Parathyroid adenoma (tissue), 2 donors: ENCODE measurements at regions not wholly inside any gene's neighbourhood (a gene's known extent, or its start where the extent isn't known, plus 50 kb on each side); places are given as distances from the start of the nearest gene placed in this dataset.

ENCODE experiments used
- H2AFZ ChIP-seq: fragments of 300-600 bp; sonication (generic); one replicate; pipeline ENCODE4 v1.7.0; 2017; ENCODE audit warnings: antibody characterized with exemption, mild to moderate bottlenecking
- H3K27ac ChIP-seq: fragments of 300-600 bp; sonication (generic); one replicate; pipeline ENCODE4 v1.7.0; 2017
- H3K27me3 ChIP-seq: fragments of 300-600 bp; sonication (generic); one replicate; pipeline ENCODE4 v1.7.0; 2017; ENCODE audit warnings: low read length; ENCODE audit not compliant: control insufficient read depth, insufficient read depth
- H3K36me3 ChIP-seq: fragments of 300-600 bp; sonication (generic); one replicate; pipeline ENCODE4 v1.7.0; 2017; ENCODE audit warnings: low read length; ENCODE audit not compliant: control insufficient read depth, insufficient read depth
- H3K4me1 ChIP-seq: fragments of 300-600 bp; sonication (generic); one replicate; pipeline ENCODE4 v1.7.0; 2017; ENCODE audit warnings: control low read depth
- H3K4me2 ChIP-seq: fragments of 300-600 bp; sonication (generic); one replicate; pipeline ENCODE4 v1.7.0; 2017; ENCODE audit warnings: low read length
- H3K4me3 ChIP-seq: fragments of 300-600 bp; sonication (generic); one replicate; pipeline ENCODE4 v1.7.0; 2017; ENCODE audit warnings: low read depth, low read length
- H3K79me2 ChIP-seq: fragments of 300-600 bp; sonication (generic); one replicate; pipeline ENCODE4 v1.7.0; 2017; ENCODE audit warnings: control low read depth
- H3K9ac ChIP-seq: fragments of 300-600 bp; sonication (generic); one replicate; pipeline ENCODE4 v1.7.0; 2017; ENCODE audit warnings: mild to moderate bottlenecking
- H3K9me3 ChIP-seq: fragments of 300-600 bp; sonication (generic); one replicate; pipeline ENCODE4 v1.7.0; 2017; ENCODE audit warnings: low read length; ENCODE audit not compliant: control insufficient read depth
- CTCF ChIP-seq: fragments of 300-600 bp; sonication (generic); IDR thresholded peaks from one replicate; pipeline ENCODE4 v1.7.0; 2017; ENCODE audit warnings: antibody characterized with exemption, mild to moderate bottlenecking
- donor health status: primary hyperparathyroidism.

DNA sequence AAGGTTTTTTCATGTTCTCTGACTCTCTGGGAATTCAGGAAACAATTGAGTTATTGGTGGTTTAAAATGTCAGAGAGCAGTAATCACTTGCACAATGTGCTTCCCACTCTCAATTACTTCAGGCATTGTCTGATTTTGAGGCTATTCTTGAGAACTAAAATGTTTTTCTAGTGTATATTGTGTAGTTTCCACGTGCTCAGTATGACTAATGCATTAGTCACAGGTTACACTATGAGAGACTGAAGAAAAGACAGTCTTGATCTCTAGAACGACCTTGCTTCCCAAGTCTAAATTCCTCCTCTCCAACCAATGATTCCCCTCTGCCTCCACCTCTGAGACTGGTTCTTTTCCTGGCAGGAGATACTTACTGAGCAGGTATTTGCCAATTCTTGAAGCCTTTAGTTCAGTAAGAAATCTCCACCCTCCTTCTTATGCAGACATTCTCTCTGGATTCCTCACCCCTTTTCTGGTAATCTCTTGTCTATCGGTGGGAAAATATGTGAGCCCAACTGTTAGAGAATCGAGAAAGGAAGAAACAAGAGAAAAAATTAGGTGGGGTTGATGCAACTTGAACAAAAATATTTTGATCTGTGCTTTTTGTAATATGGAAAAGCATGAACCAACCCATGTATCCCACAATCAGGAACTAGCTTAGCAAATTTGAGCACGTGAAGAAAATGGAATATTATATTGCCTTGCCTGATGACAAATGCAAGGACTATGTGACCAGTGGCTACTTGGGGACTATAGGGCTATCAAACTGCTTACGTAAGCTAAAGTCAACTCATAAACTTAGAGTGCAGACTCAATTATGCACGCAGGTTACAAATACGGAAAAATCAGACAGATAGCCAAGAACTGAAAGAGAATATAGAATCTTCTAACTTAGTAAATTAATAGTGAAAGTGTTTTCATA lies 61.1 kb upstream of the SLC22A16 start:
- Histone ChIP-seq H3K27me3 (no peaks in the 10 kb centered on the region), H3K4me1 (no peaks in the 10 kb centered on the region), H3K79me2 (no peaks in the 10 kb centered on the region), H2AFZ (no peak overlapping the region), H3K4me2 (no peak overlapping the region), H3K9ac (no peak overlapping the region), H3K9me3 (no peaks in the 10 kb centered on the region), H3K4me3 (no peak overlapping the region), H3K36me3 (no peaks in the 10 kb centered on the region), H3K27ac (no peak overlapping the region)
- TF ChIP-seq CTCF: no peak

DNA sequence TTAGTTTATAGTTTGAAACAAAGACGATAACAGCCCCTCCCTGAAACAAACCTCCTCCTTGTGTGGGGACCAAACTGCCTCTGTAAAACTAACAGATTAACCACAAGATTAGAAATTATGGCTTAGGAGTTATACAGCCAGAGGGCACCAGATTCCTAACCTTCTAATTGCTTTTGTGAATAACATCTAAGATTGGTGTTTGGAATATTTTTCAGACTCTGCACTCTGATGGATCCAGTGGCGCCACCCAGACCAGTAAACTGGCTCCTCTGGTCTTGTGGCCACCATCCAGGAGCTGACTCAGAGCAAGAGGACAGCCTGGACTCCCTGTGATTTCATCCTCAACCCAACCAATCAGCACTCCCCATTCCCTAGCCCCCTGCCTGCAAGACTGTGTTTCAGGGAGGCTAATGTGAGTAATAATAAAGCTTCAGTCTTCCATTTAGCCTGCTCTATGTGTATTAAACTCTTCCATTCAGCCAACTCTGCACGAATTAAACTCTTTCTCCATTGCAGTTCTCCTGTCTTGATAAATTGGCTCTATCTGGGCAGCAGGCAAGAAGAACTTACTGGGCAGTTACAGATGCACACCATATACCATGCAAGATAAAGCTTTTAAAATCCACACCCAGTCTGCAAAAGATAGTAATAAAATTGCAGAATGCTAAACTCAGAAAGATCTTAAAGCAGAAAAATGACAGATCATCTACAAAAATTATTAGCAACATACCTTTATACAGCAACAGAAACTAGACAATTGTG lies 58.5 kb upstream of the SLC22A16 start:
- no peaks in the 10 kb centered on the region for H3K4me1 ChIP-seq
- H3K27me3 ChIP-seq: no peaks in the 10 kb centered on the region
- TF ChIP-seq CTCF: no peak
- no peaks in the 10 kb centered on the region for H3K36me3 ChIP-seq
- H3K9ac ChIP-seq: no peak overlapping the region
- no peak overlapping the region for H3K27ac ChIP-seq
- H3K4me2 ChIP-seq: no peak overlapping the region
- H3K4me3 ChIP-seq: no peak overlapping the region
- no peaks in the 10 kb centered on the region for H3K9me3 ChIP-seq
- H3K79me2 ChIP-seq: no peaks in the 10 kb centered on the region
- no peak overlapping the region for H2AFZ ChIP-seq

DNA sequence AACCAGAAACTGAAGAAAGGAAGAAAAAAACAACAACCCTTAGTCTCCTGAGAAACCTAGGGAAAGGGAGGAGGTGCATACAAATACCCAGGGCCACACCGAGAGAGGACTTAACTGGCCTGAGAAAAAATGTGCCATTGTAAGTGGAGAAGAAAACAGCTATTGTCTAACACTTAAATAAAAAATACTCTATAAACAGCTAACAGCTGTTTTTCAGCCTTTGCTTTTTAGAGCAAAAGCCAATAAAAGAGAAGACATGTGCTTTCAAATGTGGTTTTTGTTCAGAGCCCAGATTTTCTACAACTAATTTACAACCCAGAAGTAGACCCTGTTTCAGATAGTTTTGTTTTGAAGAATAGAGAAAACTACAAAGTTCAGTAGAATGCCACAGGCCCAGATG lies 56.0 kb upstream of the SLC22A16 start:
- Histone ChIP-seq H3K36me3 (no peaks in the 10 kb centered on the region), H3K4me3 (no peak overlapping the region), H3K9ac (no peak overlapping the region), H2AFZ (no peak overlapping the region), H3K27ac (no peak overlapping the region), H3K4me2 (no peak overlapping the region), H3K9me3 (no peaks in the 10 kb centered on the region), H3K4me1 (no peaks in the 10 kb centered on the region), H3K79me2 (no peaks in the 10 kb centered on the region), H3K27me3 (no peaks in the 10 kb centered on the region)
- no peak for TF ChIP-seq CTCF

DNA sequence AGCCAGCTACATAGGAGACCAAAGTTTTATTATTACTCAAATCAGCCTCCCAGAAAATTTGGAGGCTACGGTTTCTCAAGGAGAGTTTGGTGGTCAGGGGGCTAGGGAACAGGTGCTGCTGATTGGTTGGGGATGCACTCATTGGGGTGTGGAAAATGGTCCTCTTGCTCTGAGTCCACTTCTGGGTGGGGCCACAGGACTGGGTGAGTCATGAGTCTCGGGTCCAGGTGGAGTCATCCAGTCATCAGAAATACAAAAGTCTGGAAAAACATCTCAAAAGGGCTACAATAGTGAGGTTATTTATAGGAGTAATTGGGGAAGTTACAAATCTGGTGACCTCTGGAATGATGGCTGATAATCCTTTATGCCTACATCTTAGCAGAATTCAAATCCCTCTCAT lies 54.3 kb upstream of the SLC22A16 start:
- Histone ChIP-seq H3K4me2 (no peak overlapping the region), H3K27me3 (no peaks in the 10 kb centered on the region), H3K36me3 (no peaks in the 10 kb centered on the region), H3K4me1 (no peaks in the 10 kb centered on the region), H3K27ac (no peak overlapping the region), H3K9me3 (no peaks in the 10 kb centered on the region), H3K9ac (no peak overlapping the region), H3K4me3 (no peak overlapping the region), H2AFZ (no peak overlapping the region), H3K79me2 (no peaks in the 10 kb centered on the region)
- TF ChIP-seq CTCF: no peak
